ENCODE measurements at regions not wholly inside any gene's neighbourhood (a gene's known extent, or its start where the extent isn't known, plus 50 kb on each side); places are given as distances from the start of the nearest gene placed in this dataset.
"Not testable (repeated sequence)": the region's sequence is repeated elsewhere in the genome, so short reads cannot be mapped to it uniquely, and the experiment has no call there.

DNA sequence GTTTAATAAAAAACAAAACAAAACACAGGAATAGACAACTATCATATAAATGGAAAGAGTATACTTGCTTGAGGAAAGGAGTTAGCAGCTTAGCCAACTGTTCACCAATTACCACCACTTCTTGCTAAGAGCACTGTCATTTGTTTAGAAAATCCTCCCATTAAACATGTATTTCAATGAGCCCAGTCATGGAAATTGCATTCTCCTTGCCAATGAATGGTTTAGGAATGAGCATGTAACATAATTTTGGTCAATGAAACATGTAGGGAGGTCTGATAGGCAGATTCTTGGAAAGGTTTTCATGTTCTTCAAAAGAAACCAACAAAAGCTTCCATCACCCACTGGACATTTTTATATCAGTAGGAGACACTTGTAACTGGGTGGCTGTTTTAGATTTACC is 502.8 kb upstream of the PAPPA start:
- no peak for DNase-seq (ENCODE audit: low spot score)

DNA sequence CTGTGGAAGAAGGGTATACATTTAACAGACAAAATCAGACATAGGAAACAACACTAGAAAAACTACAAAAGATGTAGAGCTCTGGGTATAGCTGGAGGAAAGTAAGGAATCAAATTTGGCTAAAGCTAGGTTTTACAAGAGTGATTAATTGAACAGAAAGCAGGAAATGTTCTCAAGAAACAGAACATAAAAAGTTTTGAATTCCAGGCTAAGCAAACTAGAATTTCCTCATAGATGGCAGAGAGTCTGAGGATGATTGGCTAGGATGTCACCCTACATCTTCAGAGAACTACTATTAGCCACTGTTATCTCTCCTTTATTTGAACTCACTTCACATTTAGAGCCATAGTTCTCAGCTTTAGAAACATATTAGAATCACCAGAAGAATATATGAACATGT is 502.1 kb upstream of the PAPPA start:
- DNase-seq (ENCODE audit: low spot score): no peak

DNA sequence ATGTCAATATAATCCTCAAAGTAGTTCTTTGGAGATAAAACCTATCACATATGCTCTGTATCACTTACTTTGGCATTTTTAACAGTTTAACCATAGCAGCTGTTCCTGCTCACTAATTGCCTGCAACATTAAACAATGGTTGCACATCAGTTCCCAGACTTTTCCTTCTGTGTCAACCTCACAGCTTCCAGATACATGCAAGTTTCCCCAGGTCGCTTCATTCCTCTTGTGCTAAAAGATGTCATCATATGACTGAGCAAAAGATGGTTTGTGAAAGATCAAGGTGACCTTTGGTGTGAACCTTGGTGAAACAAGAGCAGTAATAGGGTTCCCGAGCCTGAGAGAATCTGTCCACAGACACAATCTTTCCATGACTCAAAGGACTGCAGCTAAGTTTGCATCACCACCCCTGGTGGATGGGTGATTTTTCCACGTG is 500.4 kb upstream of the PAPPA start:
- DNase-seq (ENCODE audit: low spot score): no peak

DNA sequence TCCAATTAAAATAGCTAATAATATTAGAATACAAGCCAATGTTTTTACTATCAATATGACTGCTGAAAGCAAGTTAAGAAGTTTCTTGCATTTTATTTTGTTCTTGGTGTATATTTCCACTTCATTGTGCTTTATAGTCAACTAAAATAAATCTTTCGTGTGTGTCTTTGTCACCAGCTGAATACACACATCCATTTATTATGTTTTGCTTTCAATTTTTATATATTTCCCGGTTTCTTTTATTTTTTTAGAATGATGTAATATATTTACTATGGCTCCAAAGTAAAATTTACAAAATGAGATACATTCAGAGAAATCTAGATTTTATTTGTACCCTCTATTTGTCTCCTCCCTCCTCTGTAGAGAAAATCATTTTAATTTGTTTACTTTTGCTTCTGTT is 495.9 kb upstream of the PAPPA start:
- no peak for DNase-seq (ENCODE audit: low spot score)

DNA sequence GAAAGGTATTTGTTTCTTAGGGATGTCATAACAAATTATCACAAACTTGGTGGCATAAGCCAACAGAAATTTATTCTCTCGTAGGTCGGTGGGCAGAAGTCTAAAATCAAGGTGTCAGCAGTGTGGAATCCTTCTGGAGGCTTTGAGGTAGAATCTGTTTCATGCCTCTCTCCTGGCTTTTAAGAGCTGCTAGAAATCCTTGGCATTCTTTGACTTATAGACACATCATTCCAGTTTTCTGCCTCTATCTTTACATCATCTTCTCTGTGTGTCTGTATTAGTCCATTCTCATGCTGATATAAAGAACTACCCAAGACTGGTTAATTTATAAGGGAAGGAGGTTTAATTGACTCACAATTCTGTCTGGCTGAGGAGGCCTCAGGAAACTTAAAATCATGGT is 488.1 kb upstream of the PAPPA start:
- no peak for DNase-seq (ENCODE audit: low spot score)

DNA sequence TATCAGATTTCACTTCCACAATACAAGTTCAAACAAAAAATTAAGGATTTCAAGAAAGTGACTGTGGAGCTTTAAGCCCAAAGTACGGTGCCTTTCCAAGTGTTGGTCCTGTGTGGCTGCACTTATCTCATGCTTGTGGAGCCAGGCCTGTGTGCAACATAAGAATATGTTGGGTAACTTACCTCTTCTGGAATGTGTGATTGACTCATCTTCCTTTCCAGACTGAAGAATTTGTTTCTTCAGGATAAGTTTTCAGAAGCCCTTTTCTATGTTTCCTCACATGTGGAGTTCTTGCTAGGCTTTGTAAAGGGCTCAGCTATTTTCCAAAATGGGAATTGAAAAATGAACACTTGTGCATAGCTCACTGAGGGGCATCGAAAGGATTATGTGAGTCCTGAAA is 485.1 kb upstream of the PAPPA start:
- no peak for DNase-seq (ENCODE audit: low spot score)

DNA sequence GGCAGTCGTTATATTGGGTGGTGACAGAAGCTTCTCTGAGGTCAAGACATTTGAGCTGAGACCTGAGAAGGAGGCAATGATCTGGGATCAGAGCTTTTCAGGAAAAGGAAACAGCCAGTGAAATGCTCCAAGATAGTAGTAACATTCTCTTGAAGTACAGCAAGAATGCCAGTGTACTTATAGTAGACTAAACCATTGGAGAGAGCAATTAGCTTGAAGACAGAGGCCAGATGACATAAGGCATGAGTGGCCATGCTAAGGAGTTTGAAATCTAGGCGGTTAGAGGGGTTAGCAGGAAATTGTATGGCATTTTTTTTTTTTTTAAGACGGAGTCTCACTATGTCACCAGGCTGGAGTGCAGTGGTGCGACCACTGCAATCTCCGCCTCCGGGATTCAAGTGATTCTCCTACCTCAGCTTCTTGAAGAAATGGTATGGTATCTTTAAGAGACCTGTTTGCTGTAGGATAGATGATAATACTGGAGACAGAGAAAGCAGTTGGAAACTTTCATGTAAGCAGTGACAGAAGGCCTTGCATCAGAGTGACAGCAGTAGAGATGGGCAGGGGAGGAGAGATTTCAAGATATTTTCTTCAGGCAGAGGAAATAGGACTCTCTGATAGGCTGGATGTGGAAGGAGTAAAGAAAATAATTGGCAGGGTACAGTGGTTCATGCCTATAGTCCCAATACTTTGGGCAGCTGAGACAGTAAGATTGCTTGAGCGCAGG is 482.2 kb upstream of the PAPPA start:
- no peak for DNase-seq (ENCODE audit: low spot score)

DNA sequence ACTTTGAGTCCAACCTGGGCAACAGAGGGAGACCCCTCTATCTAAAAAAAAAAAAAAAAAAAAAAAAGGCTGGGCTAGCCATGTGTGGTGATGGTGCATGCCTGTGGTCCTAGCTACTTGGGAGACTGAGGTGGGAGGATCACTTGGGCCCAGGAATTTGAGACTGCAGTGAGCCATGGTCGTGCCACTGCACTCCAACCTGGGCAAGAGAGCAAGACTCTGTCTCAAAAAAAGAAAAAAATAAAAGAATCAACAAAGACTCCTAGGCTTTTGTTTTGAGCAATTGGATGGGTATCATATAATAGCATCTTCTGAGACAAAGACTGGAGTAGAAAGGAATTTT is 481.7 kb upstream of the PAPPA start:
- no peak for DNase-seq (ENCODE audit: low spot score)

DNA sequence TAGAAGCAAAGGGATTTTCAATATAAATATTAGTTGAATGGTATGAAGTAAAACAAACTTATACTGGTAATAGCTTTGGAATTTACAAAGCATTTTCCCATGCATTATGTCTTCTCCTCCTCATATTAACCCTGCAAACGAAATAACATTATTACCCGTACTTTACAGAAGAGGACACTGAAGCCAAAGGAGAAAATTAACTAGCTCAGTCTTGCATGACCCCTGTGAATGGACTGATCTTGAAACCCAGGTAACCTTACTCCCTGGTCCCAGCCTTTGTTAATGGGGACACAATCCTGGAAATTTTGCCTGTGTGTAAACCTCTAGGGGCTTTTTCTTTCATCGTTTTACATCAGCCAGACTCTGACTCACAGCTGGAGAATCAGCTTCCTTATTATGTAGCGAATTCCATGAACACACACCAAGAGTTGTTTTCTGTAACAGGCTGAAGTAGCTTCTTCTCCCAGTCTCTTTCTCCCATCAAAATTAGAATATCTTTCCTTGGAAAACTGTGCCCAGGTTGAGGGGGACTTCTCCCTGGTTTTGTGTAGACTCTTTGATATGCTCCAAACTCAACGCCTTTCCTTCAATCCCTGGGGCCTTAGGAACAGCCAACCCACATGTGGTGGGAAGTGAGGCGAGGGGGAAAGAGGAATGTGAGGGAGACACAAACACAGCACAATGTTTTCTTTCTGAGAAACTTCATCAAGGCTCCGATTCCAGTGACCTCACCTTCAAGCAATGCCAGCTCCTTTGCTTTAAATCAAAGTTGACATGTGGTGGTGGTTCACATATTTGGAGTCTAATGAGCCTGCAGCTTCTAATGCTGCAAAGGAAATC is 480.9 kb upstream of the PAPPA start:
- no peak for DNase-seq (ENCODE audit: low spot score)

DNA sequence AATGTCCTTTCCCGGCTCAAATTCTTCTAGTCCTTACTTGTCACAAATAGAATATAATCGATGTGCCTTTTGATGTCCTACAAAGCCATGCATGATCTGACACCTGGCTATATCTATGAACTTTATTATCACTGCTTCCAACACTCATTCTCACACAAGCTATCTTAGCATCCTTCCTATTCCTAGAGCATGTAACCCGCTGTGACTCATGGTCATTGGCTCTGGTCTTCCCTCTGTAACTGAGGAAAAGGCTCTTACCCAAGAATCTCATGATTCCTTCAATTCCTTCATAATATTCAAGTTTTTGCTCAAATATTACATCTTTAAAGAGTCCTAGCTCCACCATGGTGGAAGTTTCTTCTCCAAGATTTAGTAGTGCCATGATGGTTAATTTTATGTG is 480.0 kb upstream of the PAPPA start:
- DNase-seq (ENCODE audit: low spot score): no peak

DNA sequence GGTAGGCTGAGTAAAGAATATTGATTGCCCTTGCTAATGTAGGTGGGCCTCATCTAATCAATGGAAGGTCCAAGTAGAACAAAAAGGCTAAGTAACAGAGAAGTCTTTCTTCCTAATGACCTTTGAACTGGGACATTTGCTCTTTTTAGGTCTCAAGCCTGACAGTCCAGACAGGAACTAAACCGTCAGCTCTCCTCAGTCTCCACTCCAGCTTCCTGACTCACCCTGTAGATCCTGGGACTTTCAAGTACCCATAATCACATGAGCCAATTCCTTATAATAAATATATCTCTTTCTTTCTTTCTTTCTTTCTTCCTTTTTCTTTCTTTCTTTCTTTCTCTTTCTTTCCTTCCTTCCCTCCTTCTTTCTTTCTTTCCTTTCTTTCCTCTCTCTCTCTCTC is 479.5 kb upstream of the PAPPA start:
- no peak for DNase-seq (ENCODE audit: low spot score)

DNA sequence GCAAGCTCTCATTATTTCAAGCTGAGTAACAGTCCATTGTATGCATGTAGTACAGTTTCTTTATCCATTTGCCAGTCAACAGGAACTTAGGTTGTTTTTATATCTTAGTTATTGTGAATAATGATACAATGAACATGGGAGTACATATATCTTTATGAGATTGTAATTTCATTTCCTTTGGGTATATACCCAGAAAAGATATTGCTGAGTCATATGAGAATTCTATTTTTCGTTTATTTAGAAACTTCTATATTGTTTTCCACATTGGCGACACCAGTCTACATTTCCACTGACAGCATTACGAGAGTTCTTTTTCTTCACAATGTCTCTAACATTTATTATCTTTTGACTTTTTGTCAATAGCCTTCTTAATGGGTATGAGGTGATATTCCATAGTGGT is 477.8 kb upstream of the PAPPA start:
- no peak for DNase-seq (ENCODE audit: low spot score)

DNA sequence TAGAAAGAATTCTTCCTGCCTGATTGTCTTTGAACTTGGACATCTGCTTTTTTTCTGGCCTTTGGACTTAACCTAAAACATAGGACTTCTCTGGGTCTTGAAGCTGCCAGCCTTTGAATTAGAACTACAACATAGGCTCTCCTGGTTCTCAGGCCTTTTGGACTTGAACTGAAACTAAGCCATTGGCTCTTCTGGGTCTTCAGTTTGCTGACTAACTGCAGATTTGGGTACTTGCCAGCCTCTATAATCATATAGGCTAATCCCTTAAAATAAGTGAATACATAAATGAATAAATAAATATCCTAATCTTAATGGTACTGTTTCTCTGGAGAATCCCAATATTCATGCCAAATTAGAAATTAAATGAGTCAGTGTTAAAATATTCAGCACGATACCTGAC is 473.4 kb upstream of the PAPPA start:
- DNase-seq (ENCODE audit: low spot score): no peak

DNA sequence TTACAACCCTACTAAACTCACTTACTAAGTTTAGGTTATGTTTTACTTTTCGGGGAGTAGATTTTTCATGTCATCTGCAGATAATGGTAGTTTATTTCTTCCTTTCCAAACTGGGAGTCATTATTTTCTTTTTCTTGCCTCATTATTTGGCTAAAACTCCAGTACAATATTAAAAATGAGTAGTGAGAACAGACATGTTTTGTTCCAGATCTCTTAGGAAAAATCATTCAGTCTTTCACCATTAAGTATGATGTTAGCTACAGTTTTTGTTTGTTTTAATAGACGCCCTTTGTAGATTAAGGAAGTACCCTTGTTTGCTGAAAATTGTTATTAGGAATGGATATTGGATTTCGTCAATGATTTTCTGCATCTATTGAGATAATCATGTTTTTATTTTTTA is 472.0 kb upstream of the PAPPA start:
- no peak for DNase-seq (ENCODE audit: low spot score)

DNA sequence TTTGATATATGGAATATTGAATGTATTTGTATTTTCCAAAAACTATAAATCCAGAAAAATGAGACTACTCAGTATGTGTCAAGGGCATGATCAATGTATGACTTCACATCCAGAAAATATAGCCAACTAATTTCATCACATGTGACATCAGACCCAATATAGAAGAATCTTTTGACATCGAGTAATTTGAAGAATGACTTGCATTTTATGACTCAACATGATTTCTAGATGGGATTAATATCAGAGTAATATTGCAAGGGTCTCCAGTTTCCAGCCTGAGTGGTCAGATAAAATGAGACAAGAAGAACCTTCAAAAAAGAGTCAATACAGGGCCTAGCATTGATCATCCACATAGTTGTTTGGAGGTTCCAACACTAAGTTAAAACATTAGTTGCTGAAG is 467.5 kb upstream of the PAPPA start:
- no peak for DNase-seq (ENCODE audit: low spot score)

DNA sequence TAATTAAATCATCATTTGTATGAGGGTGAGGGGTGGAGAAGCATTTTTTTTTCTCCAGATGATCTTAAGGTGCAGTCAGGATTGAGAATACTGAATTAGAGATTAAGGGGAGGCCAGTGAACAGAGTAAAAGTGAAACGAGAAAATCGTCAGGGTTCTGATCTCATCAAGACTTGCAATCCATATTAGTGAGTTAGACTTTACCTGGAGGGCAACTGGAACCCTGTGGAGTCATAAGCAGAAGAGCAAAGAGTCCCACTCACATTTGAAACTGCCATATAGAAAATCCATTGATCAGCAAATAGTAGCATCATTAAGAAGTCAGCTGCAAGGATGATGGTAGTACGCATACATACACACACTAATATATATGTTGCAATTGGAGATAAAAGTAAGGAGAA is 466.2 kb upstream of the PAPPA start:
- no peak for DNase-seq (ENCODE audit: low spot score)

DNA sequence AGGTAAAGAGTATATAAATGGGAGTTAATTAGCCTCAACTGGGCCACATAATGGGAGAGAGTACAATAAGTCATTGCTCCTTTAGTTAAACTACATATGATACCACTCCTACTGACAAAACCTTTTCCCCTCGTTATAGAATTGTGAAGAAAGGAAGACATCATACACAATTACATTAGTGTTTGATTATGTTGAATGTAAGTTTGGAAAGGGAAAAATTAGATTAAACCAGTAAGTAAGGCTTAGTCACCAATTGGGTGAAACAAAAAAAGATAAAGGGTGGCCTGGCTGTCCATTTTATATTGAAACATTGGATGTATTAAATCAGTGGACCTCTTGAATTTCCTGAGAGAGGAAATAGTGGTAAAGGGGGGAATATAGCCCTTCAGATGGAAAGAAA is 464.3 kb upstream of the PAPPA start:
- no peak for DNase-seq (ENCODE audit: low spot score)

DNA sequence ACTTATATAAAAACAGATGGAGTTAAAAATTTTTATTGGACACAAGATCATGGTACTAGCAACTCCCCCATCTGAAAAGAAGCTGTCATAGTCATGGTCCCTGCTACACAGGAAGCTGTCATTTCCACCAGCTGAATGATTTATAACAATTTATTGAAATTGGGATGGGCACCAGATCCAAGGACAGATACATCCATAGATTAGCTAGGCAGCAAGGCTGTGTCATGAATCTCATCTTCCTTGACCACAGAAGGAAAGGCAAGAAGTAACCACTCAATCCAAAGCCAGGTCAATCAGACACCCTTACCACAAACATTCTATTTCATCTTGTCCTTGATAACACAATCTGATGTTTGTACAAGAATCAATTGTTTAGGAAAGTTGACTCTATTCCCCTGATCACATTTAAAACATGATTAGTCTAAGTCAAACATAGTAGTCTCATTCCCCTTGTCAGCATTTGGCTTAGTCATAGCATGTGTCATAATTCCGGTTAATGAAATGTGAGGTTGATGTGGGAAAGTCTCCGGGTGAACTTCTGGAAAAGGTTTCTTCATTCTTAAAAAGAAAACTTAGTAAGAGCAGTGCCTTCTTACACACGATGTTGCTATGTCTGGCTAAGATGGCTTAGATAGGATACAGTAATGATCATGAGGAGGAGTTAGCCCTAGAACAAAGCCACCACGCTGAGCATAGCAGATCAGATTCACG is 462.6 kb upstream of the PAPPA start:
- no peak for DNase-seq (ENCODE audit: low spot score)

DNA sequence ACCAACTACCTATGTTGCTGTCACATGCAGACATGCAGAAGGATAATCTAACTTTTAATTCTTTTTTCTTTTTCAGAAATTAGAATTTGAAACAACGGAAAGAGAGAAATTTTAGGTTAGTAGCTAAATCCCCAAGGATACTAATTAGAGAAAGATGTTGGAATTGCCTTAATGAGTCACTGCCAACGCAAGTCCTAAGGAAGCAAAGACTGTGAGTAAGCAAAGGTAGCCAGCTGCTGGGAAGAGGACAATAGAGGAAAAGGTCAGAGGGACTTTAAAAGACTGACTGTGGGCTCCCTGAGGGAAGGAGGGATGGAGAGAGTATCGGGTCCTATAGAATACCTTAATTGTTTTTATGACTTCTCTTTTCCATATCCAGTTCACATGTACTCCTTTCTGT is 461.9 kb upstream of the PAPPA start:
- DNase-seq (ENCODE audit: low spot score): no peak

DNA sequence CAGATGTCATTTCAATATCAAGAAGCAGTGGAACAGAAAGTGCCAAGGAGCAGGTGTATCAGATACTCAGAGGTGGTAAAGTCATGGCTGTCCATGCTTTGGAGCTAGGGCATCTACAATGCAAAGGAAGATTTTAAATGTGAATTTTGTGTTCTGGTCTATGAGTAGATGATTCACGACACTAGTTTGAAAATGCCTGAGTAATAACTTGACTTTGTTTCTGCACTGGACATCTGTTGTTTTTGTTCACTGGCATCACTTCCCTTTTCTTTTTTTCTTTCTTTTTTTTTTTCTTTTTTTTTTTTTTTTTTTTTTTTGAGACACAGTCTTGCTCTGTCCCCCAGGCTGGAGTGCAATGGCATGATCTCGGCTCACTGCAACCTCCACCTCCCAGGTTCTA is 460.7 kb upstream of the PAPPA start:
- not testable (repeated sequence) for DNase-seq (ENCODE audit: low spot score)

DNA sequence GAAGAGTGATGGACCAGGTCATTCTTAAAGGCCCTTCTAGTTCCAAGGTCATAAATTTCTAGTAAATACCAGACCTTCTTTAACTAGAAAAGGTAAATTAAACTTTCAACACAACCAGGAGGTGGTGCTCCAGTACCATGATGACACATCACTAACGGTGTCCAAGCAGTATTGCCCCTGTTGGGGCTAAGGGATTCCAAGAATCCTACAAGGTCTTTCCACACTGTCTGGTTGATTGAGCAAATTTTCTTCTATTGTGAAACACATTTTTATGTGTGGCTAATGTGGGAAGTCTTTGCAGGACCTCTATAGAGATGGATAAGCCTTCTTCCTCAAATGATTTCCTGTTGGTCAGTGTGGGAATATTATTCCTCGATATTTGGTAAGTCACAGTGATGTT is 459.6 kb upstream of the PAPPA start:
- no peak for DNase-seq (ENCODE audit: low spot score)

DNA sequence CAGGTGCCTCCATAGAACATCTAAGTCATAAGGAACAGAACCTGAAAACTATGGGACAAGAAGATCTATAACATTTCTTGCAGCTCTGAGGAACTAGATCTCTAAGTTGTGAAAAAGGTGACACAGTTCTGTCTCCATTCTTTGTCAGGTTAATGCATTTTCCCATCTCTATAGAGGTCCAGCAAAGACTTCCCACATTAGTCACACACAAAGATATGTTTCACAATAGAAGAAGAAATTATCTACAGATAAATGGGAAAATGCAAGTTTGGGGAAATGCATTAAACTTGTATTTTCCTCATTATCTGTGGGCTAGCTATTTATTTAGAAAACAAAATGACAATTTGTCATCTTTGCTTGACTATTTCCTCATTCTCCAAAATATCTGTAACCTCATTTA is 458.6 kb upstream of the PAPPA start:
- no peak for DNase-seq (ENCODE audit: low spot score)

DNA sequence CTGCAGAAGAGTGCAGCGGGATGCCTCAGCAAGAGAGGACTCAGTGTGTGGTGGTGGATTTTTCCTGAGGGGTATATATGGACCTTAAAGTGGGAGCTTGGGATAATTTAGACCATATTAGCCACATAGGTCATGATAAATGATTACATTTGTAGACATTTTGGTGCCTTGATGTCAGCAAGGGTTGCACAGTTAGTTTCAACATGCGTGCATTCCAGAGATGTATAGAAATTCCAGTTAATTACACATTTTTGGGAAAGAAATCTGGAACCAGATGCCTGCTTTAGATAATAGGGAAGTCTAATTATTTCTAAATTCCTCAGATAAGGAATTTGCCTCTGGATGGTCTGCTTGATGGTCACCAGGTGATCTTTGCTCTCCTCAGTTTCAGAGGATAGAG is 440.6 kb upstream of the PAPPA start:
- no peak for DNase-seq (ENCODE audit: low spot score)

All from SK-N-DZ (cell line).